ENCODE measurements at regions not wholly inside any gene's neighbourhood (a gene's known extent, or its start where the extent isn't known, plus 50 kb on each side); places are given as distances from the start of the nearest gene placed in this dataset.

- Histone ChIP-seq H3K27ac (no peak overlapping the region), H3K4me3 (no peak overlapping the region), H3K9me3 (no peaks in the 10 kb centered on the region), H3K36me3 (no peaks in the 10 kb centered on the region), H3K27me3 (peaks cover 10% of the 10 kb centered on the region), H3K4me1 (no peaks in the 10 kb centered on the region)
- intact Hi-C loops (cut with DNase I): no loop called here
- DNase-seq (no peak), ATAC-seq (no peak)
- no peak for TF ChIP-seq CTCF (IDR thresholded peaks at IDR 0.05)
Measured at GRCh38 chr10:25120188-25120587, 54.6 kb upstream of the GPR158 start.
